Memory B cell (primary cell): ENCODE measurements at regions not wholly inside any gene's neighbourhood (a gene's known extent, or its start where the extent isn't known, plus 50 kb on each side); places are given as distances from the start of the nearest gene placed in this dataset.
"Not testable (repeated sequence)": the region's sequence is repeated elsewhere in the genome, so short reads cannot be mapped to it uniquely, and the experiment has no call there.

Source experiments
- ATAC-seq: fragments of 150-1000 bp; cut with Tn5 transposase; 2 replicates; pipeline ENCODE4 v1.10.0; 2021; ENCODE audit warnings: low read depth, mild to moderate bottlenecking, moderate library complexity
- DNase-seq, 2 donors: peaks; one replicate each; pipeline ENCODE4 v3.0.0; 2022; ENCODE audit warnings: low spot score in 2 of 2
- H3K27ac Mint-ChIP-seq: one replicate; pipeline ENCODE4 v1.8.0; 2022; ENCODE audit warnings: mild to moderate bottlenecking, moderate library complexity, mixed read lengths
- H3K27me3 Mint-ChIP-seq: one replicate; pipeline ENCODE4 v1.8.0; 2022; ENCODE audit warnings: mixed read lengths
- H3K36me3 Mint-ChIP-seq: one replicate; pipeline ENCODE4 v1.8.0; 2022; ENCODE audit warnings: mild to moderate bottlenecking, mixed read lengths
- H3K4me1 Mint-ChIP-seq: one replicate; pipeline ENCODE4 v1.8.0; 2022; ENCODE audit warnings: mixed read lengths
- H3K4me3 Mint-ChIP-seq: one replicate; pipeline ENCODE4 v1.8.0; 2022; ENCODE audit warnings: mild to moderate bottlenecking, moderate library complexity, mixed read lengths
- H3K9me3 Mint-ChIP-seq: one replicate; pipeline ENCODE4 v1.8.0; 2022; ENCODE audit warnings: mixed read lengths

DNA sequence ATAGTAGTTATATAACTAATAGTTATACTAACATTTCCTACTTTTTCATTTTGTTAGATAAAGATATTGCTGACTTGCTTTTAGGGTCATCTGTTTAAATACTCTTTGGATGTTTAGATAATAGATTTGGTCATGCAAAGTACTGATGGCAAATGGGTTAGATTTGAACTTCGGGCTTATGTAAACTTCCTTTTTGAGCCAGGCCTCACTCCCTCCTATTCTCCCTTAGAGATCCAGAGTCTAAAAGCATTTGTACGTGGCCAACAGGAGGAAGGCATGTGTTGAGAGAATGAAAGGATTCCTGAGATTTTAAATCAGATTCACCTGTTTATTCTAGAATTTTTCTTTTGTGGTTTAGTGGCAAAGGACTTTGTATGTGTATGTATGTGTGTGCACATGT, 106.4 kb upstream of the GBE1 start:
- Mint-ChIP-seq H3K4me1 (no peaks in the 10 kb centered on the region), H3K27me3 (peaks cover 8% of the 10 kb centered on the region), H3K27ac (no peak overlapping the region), H3K4me3 (no peak overlapping the region), H3K9me3 (no peaks in the 10 kb centered on the region), H3K36me3 (no peaks in the 10 kb centered on the region)
- DNase-seq (no peak), ATAC-seq (no peak)

GRCh38 chr3:81865164-81865563, 103.7 kb upstream of the GBE1 start:
- not testable (repeated sequence) for H3K27ac Mint-ChIP-seq, H3K27me3 Mint-ChIP-seq, H3K9me3 Mint-ChIP-seq, H3K36me3 Mint-ChIP-seq, H3K4me1 Mint-ChIP-seq, DNase-seq, ATAC-seq, H3K4me3 Mint-ChIP-seq

GRCh38 chr3:81864272-81864671, 102.8 kb upstream of the GBE1 start:
- ATAC-seq (no peak), DNase-seq (no peak)
- Mint-ChIP-seq H3K27ac (no peak overlapping the region), H3K36me3 (no peaks in the 10 kb centered on the region), H3K27me3 (peaks cover 9% of the 10 kb centered on the region), H3K4me3 (no peak overlapping the region), H3K4me1 (no peaks in the 10 kb centered on the region), H3K9me3 (no peaks in the 10 kb centered on the region)

- ATAC-seq: no peak
- no peaks in the 10 kb centered on the region for H3K9me3 Mint-ChIP-seq
- no peak overlapping the region for H3K27ac Mint-ChIP-seq
- H3K4me1 Mint-ChIP-seq: no peaks in the 10 kb centered on the region
- H3K27me3 Mint-ChIP-seq: peaks cover 9% of the 10 kb centered on the region
- no peak overlapping the region for H3K4me3 Mint-ChIP-seq
- DNase-seq: no peak
- no peaks in the 10 kb centered on the region for H3K36me3 Mint-ChIP-seq
These were observed 102.3 kb upstream of the GBE1 start for GRCh38 chr3:81863756-81864155.

- Mint-ChIP-seq H3K4me1 (no peaks in the 10 kb centered on the region), H3K9me3 (no peaks in the 10 kb centered on the region), H3K27ac (no peak overlapping the region), H3K27me3 (peaks cover 9% of the 10 kb centered on the region), H3K4me3 (no peak overlapping the region), H3K36me3 (no peaks in the 10 kb centered on the region)
- DNase-seq (no peak), ATAC-seq (no peak)
These were observed 100.1 kb upstream of the GBE1 start for GRCh38 chr3:81861593-81861992.

DNA sequence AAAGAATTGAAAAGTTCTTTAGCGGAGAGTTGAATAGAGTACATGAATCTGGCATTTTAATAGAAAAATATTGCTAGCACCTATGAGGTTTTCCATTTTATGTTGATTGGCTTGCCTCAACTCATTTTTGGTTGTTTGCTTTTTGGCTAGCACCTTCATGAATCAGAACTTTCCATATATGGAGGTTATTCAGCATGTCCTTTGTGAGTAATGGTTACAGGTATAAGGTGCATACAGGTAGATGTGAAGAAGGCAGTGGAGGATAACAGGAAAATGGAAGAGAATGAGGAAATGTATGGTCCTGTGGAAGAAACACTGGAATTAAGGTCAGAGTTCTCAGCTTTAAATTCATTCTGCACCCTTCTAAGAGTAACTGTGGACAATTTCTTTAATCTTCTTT, 98.1 kb upstream of the GBE1 start:
- no peaks in the 10 kb centered on the region for H3K36me3 Mint-ChIP-seq
- H3K27ac Mint-ChIP-seq: no peak overlapping the region
- H3K27me3 Mint-ChIP-seq: peaks cover 5% of the 10 kb centered on the region
- DNase-seq: no peak
- no peak overlapping the region for H3K4me3 Mint-ChIP-seq
- ATAC-seq: no peak
- no peaks in the 10 kb centered on the region for H3K9me3 Mint-ChIP-seq
- no peaks in the 10 kb centered on the region for H3K4me1 Mint-ChIP-seq

DNA sequence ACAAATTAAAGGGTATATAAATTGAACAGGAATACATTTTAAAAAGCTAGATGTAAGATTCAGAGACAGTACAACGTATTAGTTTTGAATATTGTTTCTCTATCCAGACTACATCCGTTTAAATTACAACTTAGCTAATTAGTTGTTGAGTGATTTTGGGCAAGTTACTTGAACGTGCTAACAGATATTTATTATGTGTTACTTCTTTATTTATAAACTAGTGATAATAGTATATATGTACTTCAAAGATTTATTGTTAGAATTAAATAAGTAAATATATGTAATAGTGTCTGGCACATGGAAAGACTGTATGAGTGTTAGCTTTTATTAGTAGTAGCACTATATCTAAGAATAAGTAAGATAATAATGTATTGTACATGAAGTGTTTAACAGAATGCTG, 92.0 kb upstream of the GBE1 start:
- no peaks in the 10 kb centered on the region for H3K27me3 Mint-ChIP-seq
- no peaks in the 10 kb centered on the region for H3K4me1 Mint-ChIP-seq
- no peaks in the 10 kb centered on the region for H3K36me3 Mint-ChIP-seq
- no peak for ATAC-seq
- H3K4me3 Mint-ChIP-seq: no peak overlapping the region
- H3K27ac Mint-ChIP-seq: no peak overlapping the region
- no peak for DNase-seq
- H3K9me3 Mint-ChIP-seq: no peaks in the 10 kb centered on the region

DNA sequence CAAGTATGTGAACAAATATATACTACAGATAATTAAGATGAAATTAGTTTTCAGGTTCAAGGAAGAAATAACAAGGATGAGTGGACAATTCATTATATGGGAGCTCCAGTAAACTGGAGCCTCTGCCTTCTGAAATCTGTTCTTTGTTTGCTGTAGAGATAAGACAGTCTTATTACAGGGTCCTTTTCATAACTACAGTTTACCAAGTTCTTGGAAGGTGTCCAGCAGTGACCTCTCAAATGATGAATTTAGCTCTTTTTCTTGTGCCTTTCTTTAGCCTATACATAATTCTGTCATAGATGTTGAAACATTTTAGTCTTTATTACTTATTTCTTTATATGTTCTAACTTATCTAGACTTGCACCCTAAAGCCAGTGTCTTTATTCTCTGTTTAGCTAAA, 89.7 kb upstream of the GBE1 start:
- no peaks in the 10 kb centered on the region for H3K36me3 Mint-ChIP-seq
- no peak overlapping the region for H3K4me3 Mint-ChIP-seq
- H3K27me3 Mint-ChIP-seq: no peaks in the 10 kb centered on the region
- H3K27ac Mint-ChIP-seq: no peak overlapping the region
- no peaks in the 10 kb centered on the region for H3K9me3 Mint-ChIP-seq
- no peaks in the 10 kb centered on the region for H3K4me1 Mint-ChIP-seq
- DNase-seq: no peak
- ATAC-seq: no peak

GRCh38 chr3:81846988-81847387, 85.5 kb upstream of the GBE1 start:
- Mint-ChIP-seq H3K27ac (no peak overlapping the region), H3K36me3 (no peaks in the 10 kb centered on the region), H3K9me3 (no peaks in the 10 kb centered on the region), H3K4me3 (no peak overlapping the region), H3K27me3 (no peaks in the 10 kb centered on the region), H3K4me1 (no peaks in the 10 kb centered on the region)
- no peak for DNase-seq
- no peak for ATAC-seq

- Mint-ChIP-seq H3K27me3 (no peaks in the 10 kb centered on the region), H3K27ac (no peak overlapping the region), H3K4me1 (peaks cover 5% of the 10 kb centered on the region), H3K4me3 (no peak overlapping the region), H3K9me3 (no peaks in the 10 kb centered on the region), H3K36me3 (no peaks in the 10 kb centered on the region)
- DNase-seq: no peak
- ATAC-seq: no peak
These were observed 80.1 kb upstream of the GBE1 start for GRCh38 chr3:81841540-81841939.

- no peaks in the 10 kb centered on the region for H3K9me3 Mint-ChIP-seq
- H3K27me3 Mint-ChIP-seq: no peaks in the 10 kb centered on the region
- ATAC-seq (no peak), DNase-seq (no peak)
- H3K36me3 Mint-ChIP-seq: no peaks in the 10 kb centered on the region
- no peak overlapping the region for H3K4me3 Mint-ChIP-seq
- H3K4me1 Mint-ChIP-seq: peaks cover 5% of the 10 kb centered on the region
- no peak overlapping the region for H3K27ac Mint-ChIP-seq
These were observed 78.2 kb upstream of the GBE1 start for GRCh38 chr3:81839504-81840094.

- peaks cover 5% of the 10 kb centered on the region for H3K4me1 Mint-ChIP-seq
These were observed 77.0 kb upstream of the GBE1 start for GRCh38 chr3:81838457-81838856.

DNA sequence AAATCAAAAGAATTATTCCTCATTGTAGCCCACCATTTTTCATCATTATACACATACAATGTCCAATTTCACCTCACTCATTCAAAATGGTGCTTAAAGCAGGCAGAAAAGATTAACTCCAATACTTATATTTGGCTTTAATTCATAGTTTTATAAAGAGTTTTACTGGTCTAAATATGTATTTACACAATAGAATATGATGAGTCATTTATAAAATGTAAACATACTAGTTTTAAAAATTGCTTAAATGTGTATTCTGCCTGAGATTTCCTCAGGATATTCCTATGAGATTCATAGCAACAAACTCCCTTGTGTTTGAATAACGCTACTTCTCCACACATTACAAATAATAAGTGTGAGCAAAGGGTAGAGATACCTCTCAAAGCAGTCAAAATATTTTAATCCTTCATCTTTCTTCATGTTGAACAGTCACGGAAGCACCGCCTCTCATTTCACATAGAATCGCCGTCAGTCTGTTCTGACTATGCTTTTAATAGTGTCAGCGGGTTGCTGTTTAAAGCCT, 75.7 kb upstream of the GBE1 start:
- ATAC-seq (no peak), DNase-seq (no peak)
- Mint-ChIP-seq H3K9me3 (no peaks in the 10 kb centered on the region), H3K27ac (no peak overlapping the region), H3K27me3 (peaks cover 2% of the 10 kb centered on the region), H3K4me3 (no peak overlapping the region), H3K4me1 (peaks cover 5% of the 10 kb centered on the region), H3K36me3 (no peaks in the 10 kb centered on the region)

More at GRCh38 chr3:81838457-81838856, 77.0 kb upstream of the GBE1 start:
- no peaks in the 10 kb centered on the region for H3K36me3 Mint-ChIP-seq
- H3K27ac Mint-ChIP-seq: no peak overlapping the region
- no peak for ATAC-seq
- H3K4me3 Mint-ChIP-seq: no peak overlapping the region
- no peaks in the 10 kb centered on the region for H3K27me3 Mint-ChIP-seq
- DNase-seq: no peak
- no peaks in the 10 kb centered on the region for H3K9me3 Mint-ChIP-seq

GRCh38 chr3:81829937-81830336, 68.5 kb upstream of the GBE1 start:
- Mint-ChIP-seq H3K9me3 (no peaks in the 10 kb centered on the region), H3K4me3 (no peak overlapping the region), H3K27ac (no peak overlapping the region), H3K27me3 (peaks cover 2% of the 10 kb centered on the region), H3K4me1 (no peaks in the 10 kb centered on the region), H3K36me3 (no peaks in the 10 kb centered on the region)
- DNase-seq: no peak
- no peak for ATAC-seq

GRCh38 chr3:81829272-81829671, 67.8 kb upstream of the GBE1 start:
- not testable (repeated sequence) for H3K4me3 Mint-ChIP-seq, H3K4me1 Mint-ChIP-seq, H3K27me3 Mint-ChIP-seq, DNase-seq, H3K36me3 Mint-ChIP-seq, H3K9me3 Mint-ChIP-seq, H3K27ac Mint-ChIP-seq, ATAC-seq
